HG03520 (cell line): ENCODE measurements at regions not wholly inside any gene's neighbourhood (a gene's known extent, or its start where the extent isn't known, plus 50 kb on each side); places are given as distances from the start of the nearest gene placed in this dataset.

Experiments used
- ATAC-seq: cut with Tn5 transposase; IDR thresholded peaks from one replicate; pipeline ENCODE4 v1.9.1; 2021; ENCODE audit warnings: mild to moderate bottlenecking, moderate library complexity; ENCODE audit not compliant: unreplicated experiment

DNA sequence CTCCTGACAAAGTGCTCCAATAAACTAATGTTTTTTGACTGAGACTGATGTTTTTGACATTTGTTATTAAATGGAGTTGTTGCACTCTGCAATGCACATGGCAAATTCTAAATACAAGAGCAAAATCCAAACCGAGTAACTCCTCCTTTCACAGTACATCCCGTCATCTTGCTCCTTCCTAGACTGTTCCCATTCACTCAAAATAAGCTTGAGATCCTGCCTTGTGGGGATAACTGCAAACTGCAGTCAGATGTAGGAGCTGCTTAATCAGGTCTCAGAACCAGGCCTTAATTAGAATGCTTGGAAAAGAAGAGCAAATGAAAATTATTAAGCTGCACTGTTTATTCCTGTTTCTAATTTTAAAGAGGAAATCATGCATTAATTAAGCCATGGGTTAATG is 134.8 kb upstream of the SPRY2 start:
- ATAC-seq, result no peak

DNA sequence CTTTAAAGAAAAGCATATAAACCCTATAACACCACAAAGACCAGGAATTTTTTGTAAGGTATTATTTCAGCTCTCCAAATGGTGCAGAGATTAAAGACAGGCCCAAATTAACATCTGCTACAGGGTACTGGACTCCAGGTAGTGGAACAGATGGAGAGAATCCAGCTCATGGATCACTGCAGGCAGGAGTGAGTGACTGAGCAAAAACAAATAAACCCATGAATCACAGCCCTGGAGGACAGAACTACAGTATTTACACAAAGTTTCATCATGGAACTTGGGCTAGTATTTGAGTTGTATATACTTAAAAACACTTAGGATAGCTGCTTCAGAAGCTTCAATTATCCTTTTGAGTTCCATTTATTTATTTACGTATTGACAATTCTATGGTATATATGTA is 132.8 kb upstream of the SPRY2 start:
- no peak for ATAC-seq

DNA sequence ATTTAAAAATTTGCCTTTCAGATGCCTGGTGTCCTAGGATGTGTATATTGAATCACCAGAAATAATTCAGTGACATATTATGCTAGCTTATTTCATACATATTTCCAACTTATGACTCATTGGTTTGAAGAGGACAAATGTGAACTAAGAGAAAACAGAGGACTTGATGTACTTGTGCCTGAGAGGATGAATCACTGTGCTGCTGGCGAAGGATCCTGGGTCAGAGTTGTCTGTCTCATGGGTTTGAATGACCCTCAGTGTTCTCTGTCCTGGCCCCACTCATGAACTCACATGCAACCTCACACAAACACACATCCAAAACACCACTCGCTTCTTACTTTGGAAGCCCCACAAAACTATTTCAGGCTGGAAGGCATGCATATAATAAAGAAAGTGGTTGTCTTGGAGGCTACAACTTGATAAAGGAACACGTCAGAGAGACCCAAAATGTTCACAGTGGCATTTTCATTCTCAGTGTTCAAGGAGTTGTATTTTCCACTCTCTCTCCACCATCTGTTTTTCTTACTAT is 129.0 kb upstream of the SPRY2 start:
- ATAC-seq, result no peak

DNA sequence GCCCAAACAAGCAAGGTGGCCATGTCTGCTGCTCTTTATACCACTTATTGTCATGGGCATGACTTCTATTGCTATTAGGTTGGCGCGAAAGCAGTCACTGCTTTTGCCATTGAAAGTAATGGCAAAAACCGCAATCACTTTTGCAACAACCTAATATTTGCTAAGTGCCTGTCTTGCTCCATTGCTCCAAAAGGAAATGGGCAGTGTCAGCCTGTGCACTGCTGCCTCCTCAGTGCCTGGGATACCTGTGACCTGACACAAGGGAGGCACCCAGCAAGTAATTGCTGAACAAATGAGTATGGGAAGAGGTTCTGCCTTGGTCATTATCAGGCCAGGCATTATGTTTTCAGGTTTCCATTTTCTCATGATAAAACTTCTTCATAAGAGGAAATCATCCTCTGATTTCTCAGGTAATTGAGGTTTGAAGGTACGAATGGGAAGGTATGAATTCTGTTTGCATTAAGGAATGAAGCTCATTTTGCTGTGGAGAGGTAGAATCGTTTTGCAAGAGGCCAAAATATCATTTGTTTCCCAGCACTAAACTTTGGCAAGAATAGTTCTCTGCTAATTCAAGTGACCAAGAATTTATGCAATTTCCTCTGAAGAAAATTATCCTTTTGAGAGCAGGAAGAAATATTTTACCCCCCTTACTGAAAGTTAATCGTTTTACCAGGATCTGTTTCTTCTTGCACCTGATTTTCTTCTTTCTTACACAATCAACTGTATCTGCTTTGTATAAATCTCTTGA is 128.4 kb upstream of the SPRY2 start:
- no peak for ATAC-seq

DNA sequence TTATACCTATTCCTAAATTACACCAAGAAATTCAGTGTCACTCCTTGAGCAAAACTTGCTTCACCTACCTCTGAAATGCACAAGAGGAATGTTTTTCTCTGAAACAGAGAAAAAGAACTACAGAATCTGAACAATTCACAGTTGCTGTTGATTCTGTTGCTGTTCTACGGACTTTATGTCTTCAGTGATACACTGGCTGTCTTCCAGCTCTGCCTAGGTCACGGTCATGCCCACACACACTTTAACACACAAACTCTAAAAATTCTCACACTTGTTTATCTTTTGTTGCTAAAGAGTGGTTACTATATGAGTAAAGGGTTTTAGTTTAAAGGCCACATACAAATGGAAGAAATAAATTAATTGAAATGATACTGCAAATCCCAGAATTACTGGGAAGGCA is 124.4 kb upstream of the SPRY2 start:
- ATAC-seq, result no peak

DNA sequence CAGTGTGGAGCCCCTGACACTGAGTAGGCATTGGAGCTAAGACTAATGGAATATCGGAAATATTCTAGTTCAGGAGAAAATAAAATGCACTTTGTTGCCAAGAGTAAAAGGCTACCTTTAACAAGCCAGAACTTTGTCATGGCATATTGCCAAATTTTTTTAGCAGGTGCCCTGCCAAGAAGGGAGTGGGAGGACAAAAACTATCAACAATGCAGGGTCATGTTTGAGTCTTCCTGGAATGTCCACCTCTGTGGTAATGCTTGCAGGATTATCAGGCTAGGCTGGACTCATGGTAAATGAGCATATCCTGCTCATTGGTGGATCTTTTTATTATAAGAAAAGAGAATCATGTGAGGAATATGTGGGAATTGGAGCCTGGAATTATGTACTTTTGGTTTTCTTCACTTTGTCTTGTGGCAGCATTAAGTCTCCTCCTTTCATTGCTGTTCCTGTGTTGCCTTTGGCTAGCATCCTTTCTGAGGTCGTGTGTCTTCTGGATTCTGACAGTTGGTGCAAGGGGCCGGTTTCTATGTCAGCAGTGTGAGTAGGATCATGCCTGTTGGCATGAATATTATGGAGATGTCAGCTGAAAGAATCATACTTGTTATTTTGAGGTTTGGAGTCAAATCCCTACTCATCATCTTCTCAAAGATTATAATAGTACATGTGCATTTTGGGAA is 122.9 kb upstream of the SPRY2 start:
- no peak for ATAC-seq

DNA sequence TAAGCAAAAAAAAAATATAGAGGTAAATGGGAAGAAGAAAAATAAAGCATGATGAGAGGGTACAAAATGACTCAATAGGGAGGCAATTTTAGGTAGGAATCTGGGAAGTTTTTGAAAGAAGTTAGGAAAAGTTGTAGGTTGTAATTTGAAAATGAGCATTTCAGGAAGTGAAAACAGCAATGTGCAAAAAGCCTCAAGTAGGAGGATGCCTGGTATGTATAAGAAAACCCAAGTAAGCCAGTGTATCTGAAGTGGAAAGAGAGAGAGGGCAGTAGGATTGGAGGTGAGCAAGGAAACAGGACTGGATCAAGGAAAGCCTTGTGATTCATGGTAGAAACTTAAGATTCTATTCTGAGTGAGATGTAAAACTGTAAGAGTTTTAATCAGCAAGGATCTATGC is 121.6 kb upstream of the SPRY2 start:
- ATAC-seq, result no peak

DNA sequence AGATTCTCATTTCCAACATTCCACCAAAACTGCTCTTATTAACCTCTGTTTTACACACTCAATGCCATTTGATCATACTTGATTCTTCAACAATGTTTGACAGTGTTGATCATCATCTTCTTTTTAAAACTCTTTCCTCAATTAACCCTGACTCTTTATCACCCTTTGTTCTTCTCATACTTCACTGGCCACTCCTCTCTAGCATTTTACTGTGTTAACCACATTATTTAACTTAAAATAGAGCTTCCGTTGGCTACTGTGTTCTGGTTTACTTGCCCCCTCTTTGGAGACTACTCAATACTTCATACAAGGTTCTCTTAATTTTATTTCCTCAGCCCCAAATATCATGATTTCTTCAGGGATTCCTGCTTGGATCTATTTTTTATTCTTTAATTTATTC is 121.1 kb upstream of the SPRY2 start:
- ATAC-seq, result no peak

DNA sequence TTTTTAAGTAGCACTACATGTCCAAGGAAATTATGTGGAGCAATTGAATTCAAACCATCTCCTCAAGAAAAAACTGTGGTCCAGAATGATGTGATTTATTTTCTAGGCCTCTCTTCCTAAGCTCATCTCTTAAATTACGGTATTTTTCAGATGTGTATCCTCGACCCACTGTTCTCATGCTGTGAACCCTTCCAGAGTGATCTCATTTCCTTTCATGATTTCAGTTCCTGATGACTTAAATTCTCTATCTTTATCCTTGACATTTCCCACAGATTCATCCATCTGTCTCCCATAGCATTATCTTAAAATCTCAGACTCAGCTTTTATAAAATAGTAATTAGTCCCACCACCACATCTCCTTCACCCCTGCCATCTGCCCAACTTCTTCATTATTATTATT is 117.6 kb upstream of the SPRY2 start:
- no peak for ATAC-seq

DNA sequence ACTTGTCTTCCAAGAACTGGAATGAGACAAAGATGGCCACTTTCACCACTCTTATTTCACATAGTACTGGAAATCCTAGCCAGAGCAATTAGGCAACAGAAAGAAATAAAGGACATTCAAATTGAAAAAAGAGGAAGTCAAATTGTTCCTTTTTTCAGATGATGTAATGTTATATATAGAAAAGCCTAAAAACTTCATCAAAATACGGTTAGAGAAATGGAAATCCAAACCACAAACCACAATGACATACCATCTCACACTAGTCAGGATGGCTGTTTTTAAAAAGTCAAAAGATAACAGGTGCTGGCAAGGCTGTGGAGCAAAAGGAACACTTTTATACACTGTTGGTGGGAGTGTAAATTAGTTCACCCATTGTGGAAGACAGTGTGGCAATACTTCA is 113.3 kb upstream of the SPRY2 start:
- ATAC-seq, result no peak

DNA sequence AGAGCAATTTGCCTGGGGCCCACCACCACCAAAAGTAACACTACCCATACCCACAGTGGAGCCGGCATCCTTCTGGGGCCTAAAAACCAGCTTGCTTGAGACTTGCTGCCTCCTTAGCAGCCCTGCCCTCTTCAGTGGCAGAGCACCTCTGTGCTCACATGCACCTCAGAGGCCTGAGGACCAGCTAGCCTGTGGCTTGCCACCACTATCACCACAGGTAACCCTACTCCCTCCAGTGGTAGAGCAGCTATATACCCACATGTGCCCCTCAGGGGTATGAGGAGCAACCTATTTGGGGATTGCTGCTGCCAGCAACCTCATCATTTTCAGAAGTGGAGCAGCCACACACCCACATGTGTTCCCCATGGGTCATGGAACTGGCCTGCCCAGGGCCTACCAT is 111.4 kb upstream of the SPRY2 start:
- no peak for ATAC-seq

DNA sequence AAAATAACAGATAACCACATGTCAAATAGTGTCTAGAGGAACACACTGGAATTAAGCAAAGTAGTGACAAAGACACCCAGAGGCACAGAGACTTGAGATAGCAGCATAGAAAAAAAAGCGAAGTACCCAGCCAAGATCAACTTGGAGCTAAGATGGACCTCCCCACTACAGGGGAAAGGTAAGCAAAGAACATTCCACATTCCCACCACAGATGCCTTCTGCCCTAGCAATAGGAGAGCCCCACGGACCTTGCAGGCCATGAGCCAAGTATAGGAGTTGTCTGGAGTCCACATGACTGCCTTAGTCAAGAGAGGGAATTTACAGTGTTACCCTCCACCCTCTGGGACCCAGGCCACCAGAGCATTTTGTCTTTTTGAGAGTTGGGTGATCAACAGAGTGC is 110.7 kb upstream of the SPRY2 start:
- ATAC-seq, result no peak

DNA sequence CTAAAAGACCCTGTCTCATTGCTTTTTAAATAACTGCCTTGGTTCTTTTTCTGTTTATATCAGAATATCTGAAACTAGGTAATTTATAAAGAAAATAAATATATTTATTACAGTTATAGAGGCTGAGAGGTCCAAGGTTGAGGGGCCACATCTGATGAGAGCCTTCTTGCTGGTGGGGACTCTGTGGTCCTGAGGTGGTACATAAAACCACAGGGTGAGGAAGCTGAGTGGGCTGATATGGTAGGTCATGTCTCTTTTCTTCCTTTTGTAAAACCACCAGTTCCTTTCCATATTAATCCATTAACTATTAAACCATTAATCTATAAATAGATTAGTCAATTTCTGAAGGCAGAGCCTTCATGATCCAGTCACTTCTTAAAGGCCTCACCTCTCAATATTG is 109.5 kb upstream of the SPRY2 start:
- no peak for ATAC-seq

DNA sequence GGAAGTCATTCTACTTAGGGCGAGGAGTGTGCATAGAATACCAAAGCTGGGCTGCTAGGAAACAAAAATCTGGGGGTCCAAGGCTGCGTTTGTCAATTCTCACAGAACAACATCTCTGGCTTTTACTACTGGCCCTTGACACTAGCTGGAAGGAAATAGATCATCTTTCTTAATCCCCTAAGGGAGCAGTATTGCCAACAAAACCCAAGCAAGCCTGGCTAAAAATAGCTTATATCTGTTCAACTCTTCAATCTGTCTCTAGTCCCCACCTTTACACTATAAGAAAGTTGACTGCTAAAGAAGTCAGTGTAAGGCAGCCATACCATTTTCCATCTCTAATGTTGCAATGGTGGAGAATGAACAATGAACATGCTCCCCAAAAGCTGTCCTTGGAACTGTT is 107.8 kb upstream of the SPRY2 start:
- no peak for ATAC-seq

DNA sequence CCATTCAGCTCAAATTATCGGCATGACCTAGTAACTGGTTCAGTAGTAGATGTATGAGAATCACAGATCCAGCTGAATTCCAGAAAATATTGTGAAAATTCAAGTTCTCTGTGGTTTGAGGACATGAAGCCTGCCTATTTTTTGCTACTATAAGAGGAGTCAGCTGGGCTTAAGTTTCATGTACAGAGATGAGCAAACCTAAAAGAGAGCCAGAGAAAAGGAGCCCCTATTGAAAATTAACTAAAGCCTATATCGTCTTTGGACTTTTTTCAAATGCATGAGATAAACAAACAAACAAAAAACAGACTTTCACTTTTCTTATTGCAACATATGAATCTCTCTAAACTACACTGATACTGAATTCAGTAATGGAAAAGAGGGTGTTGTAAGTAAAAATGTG is 106.8 kb upstream of the SPRY2 start:
- no peak for ATAC-seq

DNA sequence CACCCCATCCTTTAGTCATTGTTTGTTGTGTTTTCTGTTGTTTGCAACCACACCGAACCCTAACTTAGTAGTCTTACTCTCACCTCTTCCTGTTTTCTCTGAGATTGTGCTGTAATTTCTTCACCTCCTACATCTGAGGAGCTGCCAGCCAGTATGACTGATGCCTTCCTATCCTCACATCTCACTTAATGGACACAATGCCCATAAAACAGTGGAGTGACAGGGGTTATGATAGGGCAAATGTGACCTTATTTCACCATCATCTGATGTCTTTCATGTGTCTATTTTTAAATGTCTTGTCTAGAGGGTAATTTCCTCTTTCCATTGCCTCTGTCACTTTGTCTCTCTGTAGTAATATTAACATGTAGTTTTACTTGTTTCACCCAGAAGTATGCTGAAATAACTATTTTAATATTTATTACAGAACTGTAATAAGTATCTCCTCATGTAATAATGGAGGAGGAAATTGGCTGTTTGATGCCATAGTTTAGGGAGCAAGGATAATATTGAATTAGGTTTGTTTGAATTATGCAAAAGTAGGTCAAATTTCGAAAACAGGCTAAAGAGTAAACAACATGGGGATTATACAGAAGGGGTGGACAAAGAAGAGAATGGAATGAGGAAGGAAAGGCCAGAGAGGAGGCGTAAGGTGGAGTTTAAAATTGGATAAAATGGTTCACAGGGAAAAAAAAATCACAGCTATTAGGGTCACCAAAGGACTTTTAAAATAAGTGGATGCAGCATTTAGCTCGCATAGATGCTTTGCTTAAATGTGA is 103.5 kb upstream of the SPRY2 start:
- ATAC-seq, result no peak

DNA sequence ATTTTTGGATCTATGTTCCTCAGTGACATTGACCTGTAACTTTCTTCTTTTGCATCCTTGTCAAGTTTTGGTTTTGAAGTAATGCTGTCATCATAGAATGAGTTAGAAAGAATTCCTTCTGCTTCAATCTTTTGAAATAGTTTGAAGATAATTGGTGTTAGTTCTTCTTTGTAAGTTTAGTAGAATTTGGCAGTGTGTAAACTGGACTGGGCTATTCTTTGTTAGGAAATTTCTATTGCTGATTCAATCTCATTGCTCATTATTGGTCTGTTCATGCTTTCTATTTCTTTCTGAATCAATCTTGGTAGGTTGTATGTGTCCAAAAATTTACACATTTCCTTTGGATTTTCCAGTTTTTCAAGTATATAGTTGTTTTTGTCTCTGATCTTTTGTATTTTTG is 101.7 kb upstream of the SPRY2 start:
- ATAC-seq, result no peak

DNA sequence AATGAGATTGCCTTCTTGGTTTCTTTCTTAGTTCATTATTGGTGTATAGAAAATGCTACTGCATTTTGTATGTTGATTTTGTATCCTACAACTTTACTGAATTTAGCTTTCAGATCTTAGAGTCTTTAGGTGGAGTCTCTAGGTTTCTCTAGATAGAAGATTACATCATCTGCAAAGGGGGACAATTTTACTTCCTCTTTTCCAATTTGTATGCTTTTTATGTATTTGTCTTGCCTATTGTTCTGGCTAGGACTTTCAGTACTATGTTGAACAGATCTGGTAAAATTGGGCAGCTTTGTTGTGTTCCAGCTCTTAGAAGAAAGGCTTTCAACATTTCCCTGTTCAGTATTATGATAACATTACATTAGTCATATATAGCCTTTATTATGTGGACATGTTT is 101.0 kb upstream of the SPRY2 start:
- no peak for ATAC-seq

DNA sequence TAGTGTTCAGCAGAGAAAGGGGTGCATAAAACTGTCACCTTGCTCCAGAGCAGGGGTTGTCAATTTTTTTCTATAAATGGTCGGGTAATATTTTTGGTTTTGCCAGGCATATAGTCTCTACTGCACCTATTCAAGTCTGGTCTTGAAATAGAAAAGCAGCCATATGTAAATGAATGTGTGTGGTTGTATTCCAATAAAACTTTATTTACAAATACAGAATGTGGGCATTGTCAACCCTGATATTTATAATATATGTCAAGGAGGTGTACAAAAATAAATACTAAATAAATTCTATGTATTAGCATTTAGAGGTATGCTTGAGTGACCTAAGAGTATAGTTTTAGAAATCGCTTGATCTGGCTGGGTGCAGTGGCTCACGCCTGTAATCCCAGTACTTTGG is 97.6 kb upstream of the SPRY2 start:
- no peak for ATAC-seq

DNA sequence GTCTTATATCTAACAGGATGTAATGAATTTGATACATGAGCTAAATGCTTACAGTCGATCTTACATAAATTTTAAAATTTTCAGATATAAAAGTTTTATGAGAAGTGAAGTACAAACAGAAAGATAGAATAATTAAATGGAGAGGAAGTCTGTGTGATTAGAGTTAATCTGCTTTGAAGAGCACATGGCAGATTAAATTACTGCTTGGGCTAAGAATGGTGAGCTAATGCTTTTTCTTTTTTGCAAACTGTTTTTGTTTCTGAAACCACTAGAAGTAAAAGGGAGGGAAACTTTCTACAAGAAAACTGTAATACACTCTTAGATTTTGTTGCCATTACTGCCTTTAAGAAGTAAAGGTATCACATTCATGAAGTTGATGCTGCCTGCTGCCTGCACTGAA is 96.3 kb upstream of the SPRY2 start:
- ATAC-seq, result no peak

DNA sequence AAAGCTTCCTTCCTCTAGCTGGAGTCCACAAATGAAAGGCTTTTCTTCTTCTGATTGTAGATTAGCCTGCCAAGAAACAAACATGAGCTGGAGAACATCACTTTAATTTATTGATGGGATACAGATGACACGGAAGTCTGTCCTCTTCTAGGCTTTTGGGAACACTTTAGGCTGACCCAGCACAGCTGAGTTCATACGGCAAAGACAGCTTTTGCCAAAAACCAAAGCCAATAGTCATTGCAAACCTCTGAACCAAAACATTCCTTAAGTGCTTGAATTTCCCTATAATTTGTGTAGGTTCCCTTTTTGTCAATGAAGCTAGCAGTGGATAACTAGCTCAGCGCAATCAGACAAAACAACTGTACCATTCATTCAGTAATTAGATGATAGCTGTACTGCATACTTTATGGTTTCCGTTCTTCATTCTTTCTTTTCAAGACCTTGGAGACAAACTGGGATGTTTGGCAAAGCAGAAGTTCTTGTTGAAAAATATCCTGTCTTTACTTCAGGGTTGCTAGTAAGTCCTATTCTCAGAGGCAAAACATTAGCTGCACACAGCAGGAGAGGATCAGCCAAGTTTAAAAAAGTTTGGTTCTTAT is 95.7 kb upstream of the SPRY2 start:
- ATAC-seq, result no peak
